Transverse colon (tissue), 4 donors: ENCODE measurements at regions not wholly inside any gene's neighbourhood (a gene's known extent, or its start where the extent isn't known, plus 50 kb on each side); places are given as distances from the start of the nearest gene placed in this dataset.
"Not testable (repeated sequence)": the region's sequence is repeated elsewhere in the genome, so short reads cannot be mapped to it uniquely, and the experiment has no call there.

Source experiments
- DNase-seq: peaks from one replicate; pipeline ENCODE4 v3.0.0-alpha.2; 2019
- H3K27ac ChIP-seq, 4 donors: fragments of 200-600 bp; sonication (generic); 2 replicates each; pipeline ENCODE4 v1.5.1; 2016 to 2018; ENCODE audit warnings: inconsistent platforms in 4 of 4
- H3K27me3 ChIP-seq: fragments of 200-600 bp; sonication (generic); 2 replicates; pipeline ENCODE4 v1.5.1; 2017; ENCODE audit warnings: inconsistent platforms
- H3K36me3 ChIP-seq, 4 donors: fragments of 200-600 bp; sonication (generic); 2 replicates each; pipeline ENCODE4 v1.5.1; 2017 to 2019; ENCODE audit warnings: inconsistent platforms in 4 of 4
- H3K4me1 ChIP-seq, 4 donors: fragments of 200-600 bp; sonication (generic); 2 replicates each; pipeline ENCODE4 v1.5.1; 2017 to 2020; ENCODE audit warnings: inconsistent platforms in 4 of 4
- H3K4me3 ChIP-seq, 4 donors: fragments of 200-600 bp; sonication (generic); 1 replicate in 1 of 4; 2 replicates in 3 of 4; pipeline versions ENCODE4 v1.5.1 to v1.6.1; 2017 to 2019; ENCODE audit warnings: inconsistent platforms in 4 of 4
- H3K9me3 ChIP-seq, 2 donors: fragments of 200-600 bp; sonication (generic); 2 replicates each; pipeline ENCODE4 v1.5.1; 2017 to 2019; ENCODE audit warnings: inconsistent platforms in 2 of 2
- EP300 ChIP-seq: sonication (generic); formaldehyde crosslinking; IDR thresholded peaks from one replicate; pipeline ENCODE4 v1.6.1; 2017; ENCODE audit warnings: antibody characterized with exemption, low read depth
- POLR2A ChIP-seq: fragments of 450-650 bp; IDR thresholded peaks from one replicate; pipeline ENCODE4 v1.6.1; 2016; ENCODE audit warnings: antibody characterized with exemption, mild to moderate bottlenecking, moderate library complexity
- POLR2AphosphoS5 ChIP-seq, 3 donors: sonication (generic); formaldehyde crosslinking; IDR thresholded peaks; one replicate each; pipeline ENCODE4 v1.6.1; 2016; ENCODE audit warnings: antibody characterized with exemption in 3 of 3
- WGBS, 2 donors: methylation state at CpG; one replicate each; pipeline ENCODE4 v1.1.5; 2018; ENCODE audit warnings: low coverage in 1 of 2; 5-methylcytosine and 5-hydroxymethylcytosine counted together
- in situ Hi-C, 4 donors: fragments of 200-750 bp; cut with MboI; loops; one replicate each; pipeline versions ENCODE4 v1.15.0 to v1.15.1; 2017; ENCODE audit warnings: low sequenced_read_pairs in 3 of 4, low pct_ligation_motif_present in 1 of 4, low pct_unique_long_range_greater_than_20kb in 1 of 4
- intact Hi-C: fragments of 100-400 bp; cut with DNase I; formaldehyde crosslinking; loops from one replicate; pipeline ENCODE4 v1.15.1; 2023; ENCODE audit warnings: low total_unique reads
- TF ChIP-seq, protein P1 (sequence below), 5 experiments: fragments of 200-600 bp in 3 of 5; fragments of 450-650 bp in 2 of 5; sonication (generic) in 3 of 5; IDR thresholded peaks; 1 replicate in 2 of 5; 2 replicates in 3 of 5; pipeline ENCODE4 v1.5.1; 2016 to 2017; ENCODE audit warnings: antibody characterized with exemption in 5 of 5, inconsistent platforms in 3 of 5, mild to moderate bottlenecking in 2 of 5, moderate library complexity in 1 of 5

DNA sequence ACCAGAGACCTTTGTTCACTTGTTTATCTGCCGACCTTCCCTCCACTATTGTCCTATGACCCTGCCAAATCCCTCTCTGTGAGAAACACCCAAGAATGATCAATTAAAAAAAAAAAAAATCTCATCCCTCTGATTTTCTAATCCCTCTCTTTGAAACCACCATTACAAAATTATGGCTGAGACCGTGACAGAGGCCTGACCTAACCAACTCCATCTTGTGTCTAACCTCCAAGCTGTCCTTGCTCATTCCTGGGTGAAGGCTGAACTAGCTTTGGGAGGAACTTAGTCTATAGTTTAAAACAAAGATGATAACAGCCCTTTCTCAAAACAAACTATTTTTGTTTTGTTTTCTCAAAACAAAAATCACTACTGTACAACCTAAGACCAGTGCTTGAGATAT lies 474.5 kb downstream of the TMEM114 start:
- 38 to 63% methylated on average over 1 to 2 of the region's 2 CpGs for WGBS, 2 donors
- no peaks in the 10 kb centered on the region for H3K4me1 ChIP-seq
- no peaks in the 10 kb centered on the region for H3K36me3 ChIP-seq
- H3K9me3 ChIP-seq = no peaks in the 10 kb centered on the region
- H3K27me3 ChIP-seq = no peaks in the 10 kb centered on the region
- no peak overlapping the region for H3K4me3 ChIP-seq
- TF ChIP-seq POLR2AphosphoS5 (IDR thresholded peaks at IDR 0.05) = no peak
- TF ChIP-seq EP300 = no peak
- no peak for TF ChIP-seq POLR2A
- TF ChIP-seq, protein P1, sequence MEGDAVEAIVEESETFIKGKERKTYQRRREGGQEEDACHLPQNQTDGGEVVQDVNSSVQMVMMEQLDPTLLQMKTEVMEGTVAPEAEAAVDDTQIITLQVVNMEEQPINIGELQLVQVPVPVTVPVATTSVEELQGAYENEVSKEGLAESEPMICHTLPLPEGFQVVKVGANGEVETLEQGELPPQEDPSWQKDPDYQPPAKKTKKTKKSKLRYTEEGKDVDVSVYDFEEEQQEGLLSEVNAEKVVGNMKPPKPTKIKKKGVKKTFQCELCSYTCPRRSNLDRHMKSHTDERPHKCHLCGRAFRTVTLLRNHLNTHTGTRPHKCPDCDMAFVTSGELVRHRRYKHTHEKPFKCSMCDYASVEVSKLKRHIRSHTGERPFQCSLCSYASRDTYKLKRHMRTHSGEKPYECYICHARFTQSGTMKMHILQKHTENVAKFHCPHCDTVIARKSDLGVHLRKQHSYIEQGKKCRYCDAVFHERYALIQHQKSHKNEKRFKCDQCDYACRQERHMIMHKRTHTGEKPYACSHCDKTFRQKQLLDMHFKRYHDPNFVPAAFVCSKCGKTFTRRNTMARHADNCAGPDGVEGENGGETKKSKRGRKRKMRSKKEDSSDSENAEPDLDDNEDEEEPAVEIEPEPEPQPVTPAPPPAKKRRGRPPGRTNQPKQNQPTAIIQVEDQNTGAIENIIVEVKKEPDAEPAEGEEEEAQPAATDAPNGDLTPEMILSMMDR (IDR thresholded peaks at IDR 0.05) = no peak
- in situ Hi-C loops (no loop called here), intact Hi-C loops (no loop called here)
- no peak for DNase-seq
- H3K27ac ChIP-seq = no peak overlapping the region

DNA sequence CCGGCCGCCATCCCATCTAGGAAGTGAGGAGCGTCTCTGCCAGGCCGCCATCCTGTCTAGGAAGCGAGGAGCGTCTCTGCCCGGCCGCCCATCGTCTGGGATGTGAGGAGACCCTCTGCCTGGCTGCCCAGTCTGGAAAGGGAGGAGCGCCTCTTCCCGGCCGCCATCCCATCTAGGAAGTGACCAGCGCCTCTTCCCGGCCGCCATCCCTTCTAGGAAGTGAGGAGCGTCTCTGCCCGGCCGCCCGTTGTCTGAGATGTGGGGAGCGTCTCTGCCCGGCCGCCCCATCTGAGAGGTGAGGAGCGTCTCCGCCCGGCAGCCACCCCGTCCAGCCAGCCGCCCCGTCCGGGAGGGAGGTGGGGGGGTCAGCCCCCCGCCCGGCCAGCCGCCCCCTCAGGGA lies 475.4 kb downstream of the TMEM114 start:
- DNase-seq, in situ Hi-C loops, H3K36me3 ChIP-seq, intact Hi-C loops, H3K27me3 ChIP-seq, H3K9me3 ChIP-seq, H3K27ac ChIP-seq, H3K4me3 ChIP-seq, H3K4me1 ChIP-seq: not testable (repeated sequence)
- 94% methylated on average over 32 of the region's 32 CpGs; no CpG with 5 or more reads in 1 of the 2 donors for WGBS, 2 donors

- H3K9me3 ChIP-seq = no peaks in the 10 kb centered on the region
- TF ChIP-seq, protein P1 (IDR thresholded peaks at IDR 0.05) = no peak
- TF ChIP-seq POLR2AphosphoS5 (IDR thresholded peaks at IDR 0.05) (no peak), EP300 (no peak), POLR2A (no peak)
- in situ Hi-C loops (no loop called here), intact Hi-C loops (no loop called here)
- H3K27ac ChIP-seq = no peak overlapping the region
- 81 to 93% methylated on average over 2 to 3 of the region's 3 CpGs for whole genome bisulfite sequencing, 2 donors
- DNase-seq = no peak
- H3K36me3 ChIP-seq = no peaks in the 10 kb centered on the region
- H3K4me1 ChIP-seq = no peaks in the 10 kb centered on the region
- no peaks in the 10 kb centered on the region for H3K27me3 ChIP-seq
- H3K4me3 ChIP-seq = no peak overlapping the region
Measured at GRCh38 chr16:8113843-8114242, 476.5 kb downstream of the TMEM114 start.

DNA sequence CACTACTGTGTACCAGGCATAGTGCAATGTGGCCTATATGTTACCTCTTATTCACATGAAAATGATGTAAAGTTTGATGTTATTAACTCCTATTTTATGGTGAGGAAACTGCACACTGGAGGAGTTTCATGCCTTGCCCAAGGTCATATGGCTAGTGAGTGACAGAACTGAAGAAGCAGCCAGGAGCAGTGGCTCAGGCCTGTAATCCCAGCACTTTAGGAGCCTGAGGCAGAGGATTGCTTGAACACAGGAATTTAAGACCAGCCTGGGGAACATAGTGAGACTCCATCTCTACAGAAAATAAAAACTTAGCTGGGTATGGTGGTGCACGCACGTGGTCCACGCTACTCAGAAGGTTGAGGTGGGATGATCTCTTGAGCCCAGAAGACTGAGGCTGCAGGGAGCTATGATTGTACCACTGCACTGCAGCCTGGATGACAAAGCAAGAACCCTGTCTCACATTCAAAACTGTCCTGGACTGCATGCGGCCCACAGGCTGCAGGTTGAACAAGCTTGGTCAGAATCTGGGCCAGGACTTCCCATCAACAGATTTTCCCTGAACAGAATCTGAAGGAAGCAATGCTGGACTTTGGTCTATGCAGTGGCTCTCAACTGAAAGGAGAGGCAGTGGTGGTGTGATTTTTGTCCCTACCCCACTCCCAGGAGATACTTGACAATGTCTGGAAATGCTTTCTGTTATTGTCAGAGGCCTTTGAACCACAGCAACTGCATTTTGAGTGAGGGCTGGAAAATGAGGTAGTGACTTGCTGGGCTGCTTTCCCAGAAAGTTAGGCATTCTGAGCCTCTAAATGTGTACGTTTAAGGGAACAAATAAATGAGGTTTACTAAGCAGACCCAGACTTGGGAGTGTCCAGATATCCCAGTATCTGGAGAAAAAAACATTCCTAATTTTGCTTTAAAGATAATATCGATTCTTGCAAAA lies 479.5 kb downstream of the TMEM114 start:
- no peaks in the 10 kb centered on the region for H3K4me1 ChIP-seq
- no peaks in the 10 kb centered on the region for H3K36me3 ChIP-seq
- H3K9me3 ChIP-seq = no peaks in the 10 kb centered on the region
- H3K4me3 ChIP-seq = no peak overlapping the region
- intact Hi-C loops = no loop called here
- no peak for DNase-seq
- 81 to 92% methylated on average over 5 to 6 of the region's 6 CpGs for WGBS, 2 donors
- in situ Hi-C loops = no loop called here
- H3K27me3 ChIP-seq = no peaks in the 10 kb centered on the region
- H3K27ac ChIP-seq = no peak overlapping the region
- TF ChIP-seq, protein P1 (IDR thresholded peaks at IDR 0.05) = no peak
- TF ChIP-seq POLR2AphosphoS5 (IDR thresholded peaks at IDR 0.05) = no peak
- no peak for TF ChIP-seq POLR2A
- TF ChIP-seq EP300 = no peak
